Stimulated activated CD8-positive, alpha-beta memory T cell treated with anti-CD3 and anti-CD28 coated beads, Interleukin-2, amount 100 ng/mL, for 48 hours (primary cell): ENCODE measurements at regions not wholly inside any gene's neighbourhood (a gene's known extent, or its start where the extent isn't known, plus 50 kb on each side); places are given as distances from the start of the nearest gene placed in this dataset.

ENCODE experiments used
- DNase-seq, 2 donors: peaks; one replicate each; pipeline ENCODE4 v3.0.0-alpha.2; 2020; ENCODE audit warnings: low read depth in 2 of 2

DNA sequence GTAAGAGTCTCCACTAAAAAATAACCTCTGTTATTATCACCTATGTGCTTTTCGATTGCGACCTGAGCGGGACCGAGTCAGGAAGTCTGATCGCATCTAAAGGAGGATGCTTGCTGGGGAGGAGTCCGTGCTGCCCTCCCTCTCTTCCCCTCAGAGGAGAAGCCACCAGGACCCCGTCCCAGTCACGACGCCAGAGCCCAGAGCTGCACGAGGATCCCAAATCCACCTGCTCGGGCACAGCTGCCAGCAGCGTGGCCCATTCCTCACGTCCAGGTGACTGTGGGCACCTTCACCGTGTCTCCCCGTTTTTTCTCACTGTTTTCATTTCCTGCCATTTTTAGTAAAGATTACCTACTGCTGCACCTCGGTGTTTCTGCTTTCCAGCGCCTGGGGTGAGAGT is 390.3 kb downstream of the BRD1 start:
- no peak for DNase-seq

DNA sequence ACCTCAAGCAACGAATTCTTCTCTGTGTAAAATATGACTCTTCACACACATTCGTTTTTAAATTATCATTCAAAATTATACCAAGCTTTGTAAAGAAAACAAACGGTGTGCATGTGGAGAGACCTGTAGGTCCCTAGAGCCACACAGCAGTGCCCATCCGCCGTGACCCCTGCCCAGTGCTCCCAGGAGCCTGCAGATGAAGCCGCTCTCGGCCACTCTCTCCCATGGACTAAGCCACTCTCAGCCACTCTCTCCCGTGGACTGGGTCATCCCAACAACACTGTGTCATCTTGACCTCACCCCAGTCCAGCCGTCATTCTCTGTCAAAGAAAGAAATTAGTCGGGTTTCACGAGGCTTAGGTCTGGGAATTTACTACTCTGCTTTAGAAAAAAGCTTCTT is 391.6 kb downstream of the BRD1 start:
- no peak for DNase-seq

DNA sequence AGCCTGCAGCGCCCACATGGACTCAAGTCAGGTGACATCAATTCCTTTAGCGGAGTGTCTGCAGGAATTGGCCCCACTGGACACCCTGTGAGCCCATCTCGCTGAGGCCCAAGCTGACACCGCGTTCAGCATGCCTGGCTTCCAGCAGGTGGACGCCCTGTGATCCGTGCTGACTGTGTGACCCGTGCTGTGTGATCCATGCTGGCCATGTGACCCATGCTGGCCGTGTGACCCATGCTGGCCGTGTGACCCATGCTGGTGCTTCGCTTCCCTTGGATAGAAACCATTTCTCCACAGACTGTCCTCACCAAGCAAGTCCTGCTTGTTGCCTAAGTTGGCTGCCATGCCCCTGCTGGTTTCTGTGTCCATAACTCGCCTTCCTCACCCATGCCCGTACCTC is 392.1 kb downstream of the BRD1 start:
- DNase-seq = no peak

- no peak for DNase-seq
These were observed 393.7 kb downstream of the BRD1 start for GRCh38 chr22:49433717-49434611.

DNA sequence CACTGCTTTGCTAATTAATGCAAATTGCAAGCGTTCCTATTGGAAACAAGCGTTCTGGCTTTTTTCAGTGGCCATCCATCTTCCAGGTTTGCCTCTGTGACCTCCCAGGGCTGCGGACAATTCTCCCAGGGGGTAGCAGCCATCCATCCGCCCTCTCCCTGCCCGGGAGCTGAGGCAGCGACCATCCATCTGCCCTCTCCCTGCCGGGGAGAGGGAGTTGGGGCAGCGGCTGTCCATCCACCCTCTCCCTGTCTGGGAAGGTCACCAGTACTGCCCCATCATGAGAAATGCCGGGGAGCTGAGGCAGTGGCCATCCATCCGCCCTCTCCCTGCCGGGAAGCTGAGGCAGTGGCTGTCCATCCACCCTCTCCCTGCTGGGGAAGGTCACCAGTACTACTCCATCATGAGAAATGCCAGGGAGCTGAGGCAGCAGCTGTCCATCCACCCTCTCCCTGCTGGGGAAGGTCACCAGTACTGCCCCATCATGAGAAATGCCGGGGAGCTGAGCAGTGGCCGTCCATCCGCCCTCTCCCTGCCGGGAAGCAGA is 394.7 kb downstream of the BRD1 start:
- no peak for DNase-seq

DNA sequence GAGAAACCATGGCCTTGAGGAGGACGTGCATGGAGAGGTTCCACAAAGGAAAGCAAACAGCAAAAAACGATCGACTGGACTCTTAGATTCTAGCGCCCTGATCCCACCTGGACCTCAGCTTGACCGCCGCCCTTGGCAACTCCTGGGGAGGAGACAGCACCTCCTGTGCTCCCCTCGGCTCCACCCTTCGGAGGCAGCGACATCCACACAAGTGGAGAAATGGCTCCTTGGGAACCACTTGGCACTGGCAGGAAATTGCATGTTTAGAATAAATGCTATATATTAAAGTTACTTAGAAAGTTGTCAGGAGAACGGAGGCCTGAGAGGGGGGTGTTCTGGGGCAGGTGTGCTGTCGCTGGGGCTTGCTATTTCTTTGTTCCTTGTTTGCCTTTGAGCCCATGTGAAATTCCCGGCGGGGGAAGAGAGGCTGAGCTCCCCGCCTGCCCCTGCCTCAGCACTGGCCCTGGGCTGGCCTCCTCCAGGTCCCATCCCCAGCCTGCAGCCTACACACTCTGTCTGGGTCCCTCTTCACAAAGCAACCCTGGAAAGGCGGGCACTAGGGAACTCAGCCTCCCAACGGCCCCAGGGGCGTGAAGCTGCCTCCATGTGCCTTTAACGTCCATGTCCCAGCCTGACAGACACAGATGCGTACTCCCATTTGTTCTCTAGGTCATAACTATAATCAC is 395.3 kb downstream of the BRD1 start:
- no peak for DNase-seq

- DNase-seq = no peak
These were observed 396.1 kb downstream of the BRD1 start for GRCh38 chr22:49431551-49431950.

DNA sequence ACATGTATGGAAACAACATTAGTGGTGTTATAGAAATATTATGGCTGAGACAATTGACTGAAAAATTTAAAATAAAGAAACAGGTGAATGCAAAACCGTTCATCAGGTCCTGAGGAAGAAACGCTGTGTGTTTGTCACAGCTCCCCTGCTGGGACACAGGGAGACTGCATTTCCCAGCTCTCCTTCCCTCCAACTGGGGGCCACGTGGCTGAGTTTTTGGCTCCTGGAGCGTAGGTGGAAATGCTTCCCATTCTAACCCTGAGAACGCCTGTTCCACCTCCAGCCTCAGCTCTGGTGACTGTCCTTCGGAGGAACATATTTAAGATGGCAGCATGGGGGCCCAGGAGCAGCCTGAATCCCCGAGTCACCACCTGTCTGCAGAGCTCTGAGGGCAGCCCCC is 398.6 kb downstream of the BRD1 start:
- no peak for DNase-seq

- no peak for DNase-seq
These were observed 399.7 kb downstream of the BRD1 start for GRCh38 chr22:49427941-49428340.

DNA sequence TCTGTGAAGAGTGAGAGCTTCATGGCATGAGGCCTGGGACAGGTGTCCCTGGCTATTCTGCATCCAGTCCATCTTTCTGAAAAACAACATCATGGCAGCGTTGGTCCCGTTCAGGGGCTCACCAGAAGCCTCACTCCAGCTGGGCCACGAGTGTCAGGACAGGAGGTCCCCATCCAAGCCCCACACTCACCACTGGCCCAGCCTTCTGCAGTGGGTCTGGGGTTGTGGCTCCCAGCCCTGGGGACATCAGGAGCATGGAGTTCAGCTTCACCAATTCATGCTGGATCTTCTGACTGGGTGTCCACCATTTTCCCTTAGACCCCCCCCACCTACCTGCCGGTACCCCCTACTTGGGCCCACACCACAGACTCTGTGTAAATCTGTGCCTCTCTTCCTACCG is 400.3 kb downstream of the BRD1 start:
- DNase-seq = no peak

GRCh38 chr22:49426618-49427266 is 400.9 kb downstream of the BRD1 start:
- no peak for DNase-seq

DNA sequence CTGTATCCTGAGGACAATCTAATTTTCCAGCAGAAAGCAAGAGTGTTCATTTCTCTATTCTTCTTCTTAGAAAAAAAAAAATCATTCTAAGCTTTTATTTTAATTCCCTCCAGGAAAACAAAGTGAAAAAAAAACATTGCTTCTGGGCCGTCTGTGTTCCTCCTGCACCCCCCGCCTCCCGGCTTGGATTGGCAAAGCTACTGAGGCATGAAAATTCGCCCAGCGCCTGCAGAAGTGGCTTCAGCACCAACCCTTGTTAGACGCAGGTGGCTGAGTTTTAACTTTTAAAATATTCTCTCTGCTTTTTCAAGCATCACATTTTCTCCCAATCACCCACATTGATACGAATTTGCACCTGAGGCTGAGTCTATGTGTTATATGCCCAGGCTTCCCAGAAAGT is 401.6 kb downstream of the BRD1 start:
- no peak for DNase-seq

DNA sequence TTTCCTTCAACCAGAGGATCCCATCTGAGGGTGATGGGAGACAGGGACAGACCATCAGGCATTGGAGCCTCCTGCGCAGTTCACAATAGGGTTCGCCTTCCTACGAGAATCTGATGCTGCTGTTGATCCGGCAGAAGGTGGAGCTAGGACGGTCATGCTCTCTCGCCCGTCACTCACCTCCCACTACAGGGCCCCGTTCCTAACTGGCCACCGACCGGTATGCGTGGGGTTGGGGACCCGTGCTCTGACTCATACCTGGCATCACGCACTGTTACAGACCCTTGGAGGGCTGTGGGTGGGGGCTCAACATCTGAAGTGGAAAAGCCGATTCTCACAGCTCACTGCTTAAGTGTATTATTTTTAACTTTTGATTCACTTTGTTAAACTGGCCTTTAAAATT is 402.3 kb downstream of the BRD1 start:
- no peak for DNase-seq

GRCh38 chr22:49424893-49425270 is 402.8 kb downstream of the BRD1 start:
- no peak for DNase-seq

DNA sequence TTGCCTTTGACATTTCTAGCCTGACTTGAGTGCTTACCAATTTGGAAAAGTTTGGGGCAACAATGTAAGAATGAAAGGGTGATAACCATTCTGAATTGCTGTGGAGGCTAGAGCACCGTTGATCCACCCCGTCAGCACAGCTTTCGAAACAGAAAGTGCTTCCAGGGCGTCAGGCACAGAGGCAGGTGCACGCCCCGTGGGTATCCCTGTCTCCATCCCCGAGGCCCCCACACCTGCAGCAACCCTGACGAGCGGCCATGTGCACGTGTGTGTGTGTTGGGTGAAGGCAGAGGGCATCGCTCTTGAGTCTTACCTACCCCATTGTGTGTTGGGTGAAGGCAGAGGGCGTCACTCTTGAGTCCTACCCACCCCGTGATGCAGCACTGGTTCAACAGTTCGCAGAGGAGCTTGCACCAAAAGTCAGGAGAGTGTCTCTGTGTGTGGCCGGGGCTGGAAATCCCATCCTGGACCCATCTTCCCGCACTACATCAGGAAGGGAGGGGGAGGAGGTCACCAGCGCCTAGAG is 404.5 kb downstream of the BRD1 start:
- no peak for DNase-seq

DNA sequence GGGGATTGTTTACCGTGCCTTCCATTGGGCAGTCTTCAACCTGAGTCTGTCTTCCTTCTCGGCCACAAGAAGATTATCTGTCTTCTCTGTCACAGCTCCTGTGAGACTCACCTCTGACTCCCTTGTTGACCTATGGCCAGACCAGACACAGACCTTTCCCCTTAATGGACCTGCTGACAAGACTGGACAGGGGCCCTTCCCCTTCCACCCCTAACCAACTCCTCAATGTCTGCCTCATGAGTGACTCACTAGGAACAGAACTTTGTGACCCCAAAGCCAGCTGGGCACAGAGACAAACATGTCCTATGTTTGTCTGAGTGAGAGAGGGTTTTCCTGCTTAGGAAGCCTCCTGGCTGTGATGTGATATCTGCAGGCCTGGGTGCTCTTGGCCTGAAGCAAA is 405.0 kb downstream of the BRD1 start:
- DNase-seq = no peak

DNA sequence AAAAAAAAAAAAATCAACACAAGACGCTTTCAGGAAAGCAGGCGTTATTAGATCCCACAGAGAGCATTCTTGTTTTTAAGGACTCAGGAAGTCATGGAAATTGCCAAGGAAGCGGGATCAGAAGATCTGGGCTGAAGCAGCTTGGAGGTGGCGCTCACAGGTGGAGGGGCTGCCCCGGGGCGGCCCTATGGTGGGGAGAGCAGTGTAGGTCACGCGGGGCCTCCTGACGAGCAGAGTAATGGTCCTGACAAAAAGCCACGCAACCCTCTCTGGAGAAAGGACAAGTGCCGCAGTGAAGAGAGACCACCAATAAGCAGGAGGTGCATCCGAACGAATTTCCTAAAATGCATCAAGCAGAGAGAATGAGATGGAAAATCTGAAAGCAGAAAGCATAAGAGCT is 407.0 kb downstream of the BRD1 start:
- DNase-seq = no peak

DNA sequence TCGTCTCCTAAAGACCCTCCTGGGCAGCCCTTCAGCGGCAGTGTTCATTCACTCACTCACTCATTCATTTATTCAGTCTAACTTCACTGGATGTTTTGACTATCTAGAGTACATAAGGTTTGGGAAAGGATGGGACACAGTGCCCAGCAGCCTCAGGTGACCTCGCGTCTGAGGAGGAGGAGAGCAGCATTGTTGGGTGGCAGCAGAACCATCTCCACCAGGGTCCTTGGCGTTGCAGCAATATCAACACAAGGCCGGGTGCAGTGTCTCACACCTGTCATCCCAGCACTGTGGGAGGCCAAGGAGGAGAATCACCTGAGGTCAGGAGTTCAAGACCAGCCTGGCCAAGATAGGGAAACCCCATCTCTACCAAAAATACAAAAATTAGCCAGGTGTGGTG is 408.0 kb downstream of the BRD1 start:
- no peak for DNase-seq

GRCh38 chr22:49418943-49419342 is 408.7 kb downstream of the BRD1 start:
- DNase-seq = no peak

GRCh38 chr22:49418341-49418894 is 409.3 kb downstream of the BRD1 start:
- DNase-seq = no peak

DNA sequence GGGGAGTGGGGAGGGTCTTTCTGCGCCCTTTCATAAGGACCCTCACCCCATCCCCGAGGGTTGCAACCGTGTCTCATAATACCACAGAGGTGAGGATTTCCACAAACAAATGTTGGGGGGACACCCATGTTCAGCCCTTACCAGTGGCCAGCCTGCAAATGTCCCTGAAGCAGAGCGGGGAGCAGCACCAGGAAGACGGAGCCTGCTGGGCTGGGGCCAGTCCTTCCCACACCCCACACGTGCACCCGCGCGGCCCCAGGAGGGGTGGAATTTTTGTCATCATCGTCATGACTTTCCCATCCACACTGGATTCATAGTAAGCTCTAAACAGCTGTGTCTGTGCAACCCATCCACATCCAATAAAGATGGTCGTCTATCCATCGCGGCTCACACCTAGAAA is 409.8 kb downstream of the BRD1 start:
- DNase-seq = no peak

DNA sequence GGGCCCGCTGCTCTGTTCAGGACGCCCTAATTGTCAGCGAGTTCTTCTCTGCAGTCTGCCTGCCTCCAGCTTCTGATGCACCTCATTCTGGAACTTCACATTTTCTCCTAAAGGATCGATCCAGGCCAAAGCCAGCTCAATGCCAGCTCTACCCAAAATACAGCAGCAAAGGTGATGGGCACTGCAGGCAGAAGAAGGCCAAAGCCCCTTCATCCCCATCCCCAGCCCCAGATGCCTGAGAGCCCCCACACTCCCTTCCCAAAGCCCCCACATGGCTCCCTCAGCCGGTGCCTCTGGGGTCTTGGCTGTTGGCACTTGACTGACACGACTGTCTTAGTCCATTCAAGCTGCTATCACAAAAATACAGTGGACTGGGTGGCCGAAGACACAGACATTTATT is 410.3 kb downstream of the BRD1 start:
- DNase-seq = no peak
